ENCODE measurements at regions not wholly inside any gene's neighbourhood (a gene's known extent, or its start where the extent isn't known, plus 50 kb on each side); places are given as distances from the start of the nearest gene placed in this dataset.

DNA sequence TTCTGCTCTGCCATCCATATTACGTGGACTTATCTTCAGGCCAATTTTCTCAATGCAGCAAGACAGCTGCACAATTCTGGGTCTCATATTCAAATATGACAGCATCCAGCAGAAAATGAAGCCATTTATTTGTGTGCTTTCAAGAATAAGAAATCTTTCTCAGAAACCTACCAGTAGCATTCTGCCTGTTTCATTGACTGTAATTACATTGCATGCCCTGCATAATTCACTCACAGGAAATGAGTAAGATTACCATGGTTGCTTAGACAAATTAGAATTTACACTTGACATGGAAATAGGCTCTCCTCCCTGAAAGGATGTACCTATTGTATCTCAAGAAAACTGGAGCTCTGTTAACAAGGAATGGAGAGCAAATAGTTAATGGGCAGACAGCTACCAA lies 346.6 kb upstream of the DCBLD2 start:
- no peak for DNase-seq (ENCODE audit: low read depth in 1 of 2, low spot score in 2 of 2)
- peaks cover 7% of the 10 kb centered on the region; the same call in 1 of the 2 replicates for H3K4me1 ChIP-seq (replicated peaks)

DNA sequence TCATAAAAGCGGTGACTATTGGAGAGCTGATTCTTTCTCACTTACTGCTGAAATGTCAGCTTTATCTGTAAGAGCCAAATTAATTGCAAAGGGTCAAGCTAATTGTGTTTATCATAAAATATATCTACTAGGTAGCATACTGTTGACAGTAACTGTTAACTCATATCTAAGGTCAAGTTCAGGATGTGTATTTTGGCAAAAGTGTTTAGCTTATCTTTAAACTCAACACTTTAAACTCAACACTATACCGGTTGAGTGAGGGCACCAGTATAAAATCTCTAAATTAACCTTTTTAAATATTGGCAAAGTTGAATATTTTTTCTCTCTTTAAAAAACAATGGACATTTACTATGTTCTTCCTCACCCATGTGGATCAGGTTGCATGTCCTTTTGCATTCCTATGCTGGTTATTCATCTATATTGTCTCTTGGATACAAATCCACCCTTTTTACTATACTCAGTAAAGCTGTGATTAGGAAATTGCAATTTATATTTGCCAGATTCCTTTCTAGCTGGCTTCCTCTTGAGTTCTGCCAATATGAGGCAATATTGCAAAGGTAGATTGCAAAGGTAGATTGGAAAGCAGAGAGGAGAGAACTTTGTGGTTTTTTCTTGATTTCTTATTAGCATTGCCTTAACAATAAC lies 344.6 kb upstream of the DCBLD2 start:
- Histone ChIP-seq H3K27me3 (replicated peaks) (no peaks in the 10 kb centered on the region), H3K9me3 (replicated peaks) (no peaks in the 10 kb centered on the region), H3K4me3 (no peak overlapping the region), H3K4me1 (replicated peaks) (peaks cover 7% of the 10 kb centered on the region; the same call in 1 of the 2 replicates), H3K27ac (no peak overlapping the region), H3K36me3 (no peaks in the 10 kb centered on the region)
- no peak for DNase-seq (ENCODE audit: low read depth in 1 of 2, low spot score in 2 of 2)

More for the DNA sequence above, 346.6 kb upstream of the DCBLD2 start:
- Histone ChIP-seq H3K27me3 (replicated peaks) (no peaks in the 10 kb centered on the region), H3K4me3 (no peak overlapping the region), H3K9me3 (replicated peaks) (no peaks in the 10 kb centered on the region), H3K27ac (no peak overlapping the region), H3K36me3 (no peaks in the 10 kb centered on the region)

DNA sequence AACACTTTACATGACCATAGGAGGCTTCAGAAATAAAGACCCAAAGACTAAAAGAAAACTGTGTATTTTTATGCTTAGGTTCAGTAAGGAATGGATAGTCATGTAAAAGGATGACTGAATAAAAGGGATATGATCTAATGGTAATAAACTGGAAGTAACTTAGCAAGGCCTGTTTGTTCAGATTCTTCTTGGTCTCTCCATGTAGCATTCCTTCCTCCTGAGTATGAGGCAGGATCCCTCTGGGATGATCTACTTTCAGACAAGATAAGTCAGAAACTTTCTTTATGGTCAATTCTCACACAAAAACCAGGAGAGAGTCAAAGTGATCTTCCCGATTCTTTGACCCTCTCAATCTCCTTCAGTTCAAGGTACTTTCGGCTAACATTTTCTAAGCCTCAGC lies 340.8 kb upstream of the DCBLD2 start:
- H3K27ac ChIP-seq: no peak overlapping the region
- H3K36me3 ChIP-seq: no peaks in the 10 kb centered on the region
- peaks cover 7% of the 10 kb centered on the region; the same call in 1 of the 2 replicates for H3K4me1 ChIP-seq (replicated peaks)
- no peak for DNase-seq (ENCODE audit: low read depth in 1 of 2, low spot score in 2 of 2)
- H3K9me3 ChIP-seq (replicated peaks): no peaks in the 10 kb centered on the region
- H3K27me3 ChIP-seq (replicated peaks): no peaks in the 10 kb centered on the region
- H3K4me3 ChIP-seq: no peak overlapping the region

DNA sequence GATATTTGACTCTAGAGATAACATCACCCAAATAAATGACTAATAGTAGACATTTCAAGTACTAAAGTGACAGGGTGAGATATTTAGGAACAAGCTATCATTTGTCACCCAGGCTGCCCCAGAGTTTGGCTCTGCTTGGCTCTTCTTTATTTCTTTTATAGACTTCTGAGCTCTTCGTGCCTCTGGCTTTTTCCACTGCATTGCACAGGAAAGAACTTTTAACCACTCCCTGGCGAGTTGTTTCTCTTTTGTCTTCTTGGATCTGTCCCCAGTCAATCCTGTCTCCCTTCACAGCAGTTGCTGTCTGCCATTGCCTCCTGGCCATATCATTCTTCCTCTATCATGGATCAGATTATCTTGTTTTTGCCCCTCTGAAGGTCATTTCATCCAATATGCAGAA lies 339.2 kb upstream of the DCBLD2 start:
- Histone ChIP-seq H3K9me3 (replicated peaks) (no peaks in the 10 kb centered on the region), H3K36me3 (no peaks in the 10 kb centered on the region), H3K27ac (no peak overlapping the region), H3K4me3 (no peak overlapping the region), H3K27me3 (replicated peaks) (no peaks in the 10 kb centered on the region), H3K4me1 (replicated peaks) (no peaks in the 10 kb centered on the region)
- DNase-seq (ENCODE audit: low read depth in 1 of 2, low spot score in 2 of 2): no peak

DNA sequence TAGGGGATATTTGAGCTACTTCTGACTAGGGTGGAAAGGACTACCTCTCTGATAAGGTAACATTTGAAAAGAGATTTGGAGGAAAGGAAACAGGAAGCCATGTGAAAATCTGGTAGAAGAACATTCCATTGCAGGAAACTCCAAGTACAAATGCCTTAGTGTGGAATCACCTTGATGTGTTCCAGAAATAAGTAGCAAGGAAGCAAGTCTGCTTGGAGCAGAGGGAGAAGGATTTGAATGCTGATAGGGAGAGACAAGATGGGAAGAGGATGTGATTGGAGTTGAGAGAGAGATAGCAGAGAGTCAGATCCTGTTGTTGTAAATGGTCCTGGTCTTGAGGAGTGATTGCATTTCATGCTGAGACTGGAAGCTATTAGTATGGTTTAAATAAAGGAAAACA lies 335.1 kb upstream of the DCBLD2 start:
- no peaks in the 10 kb centered on the region for H3K27me3 ChIP-seq (replicated peaks)
- no peaks in the 10 kb centered on the region for H3K9me3 ChIP-seq (replicated peaks)
- H3K4me1 ChIP-seq (replicated peaks): no peaks in the 10 kb centered on the region
- H3K4me3 ChIP-seq: no peak overlapping the region
- no peak overlapping the region for H3K27ac ChIP-seq
- no peaks in the 10 kb centered on the region for H3K36me3 ChIP-seq
- DNase-seq (ENCODE audit: low read depth in 1 of 2, low spot score in 2 of 2): no peak

DNA sequence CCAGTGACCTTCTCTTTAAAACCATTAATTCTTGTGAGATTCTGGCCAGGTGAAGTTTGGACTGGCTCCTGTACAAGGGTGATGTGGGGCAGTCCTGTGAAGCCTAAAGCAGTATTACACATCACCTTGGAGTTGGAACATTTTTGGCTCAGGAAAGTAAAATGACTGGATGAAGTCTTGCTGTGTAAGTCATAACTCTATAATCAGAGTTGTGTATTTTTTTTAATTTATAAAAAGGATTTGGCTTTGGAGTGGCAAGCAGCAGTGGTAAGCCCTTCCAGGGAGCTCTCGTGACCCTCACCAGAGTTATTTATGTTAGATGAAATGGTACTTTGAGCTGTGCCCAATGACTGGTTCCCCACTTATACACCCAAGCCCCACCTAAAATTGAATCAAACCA lies 331.2 kb upstream of the DCBLD2 start:
- H3K9me3 ChIP-seq (replicated peaks): no peaks in the 10 kb centered on the region
- H3K4me1 ChIP-seq (replicated peaks): peaks cover 6% of the 10 kb centered on the region
- no peaks in the 10 kb centered on the region for H3K27me3 ChIP-seq (replicated peaks)
- H3K36me3 ChIP-seq: no peaks in the 10 kb centered on the region
- no peak overlapping the region for H3K27ac ChIP-seq
- DNase-seq (ENCODE audit: low read depth in 1 of 2, low spot score in 2 of 2): no peak
- H3K4me3 ChIP-seq: no peak overlapping the region

DNA sequence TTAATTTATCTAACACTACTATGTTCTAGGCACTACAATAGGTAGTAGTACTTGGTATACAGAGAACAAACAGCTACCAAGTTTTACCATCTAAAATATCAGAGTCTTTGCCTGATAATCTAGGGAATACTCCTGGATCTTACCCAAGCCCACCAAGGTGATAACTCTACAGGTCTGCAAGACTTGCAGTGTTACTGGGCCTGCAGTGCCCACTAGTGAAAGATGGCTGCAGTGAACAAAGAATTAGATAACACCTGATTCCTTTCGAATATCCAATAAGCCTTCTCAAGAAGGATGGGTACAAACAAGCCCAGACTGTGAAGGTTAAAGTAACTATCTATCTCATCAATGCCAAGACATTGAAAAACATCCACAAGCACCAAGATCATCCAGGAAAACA lies 317.0 kb upstream of the DCBLD2 start:
- Histone ChIP-seq H3K27ac (no peak overlapping the region), H3K27me3 (replicated peaks) (no peaks in the 10 kb centered on the region)

DNA sequence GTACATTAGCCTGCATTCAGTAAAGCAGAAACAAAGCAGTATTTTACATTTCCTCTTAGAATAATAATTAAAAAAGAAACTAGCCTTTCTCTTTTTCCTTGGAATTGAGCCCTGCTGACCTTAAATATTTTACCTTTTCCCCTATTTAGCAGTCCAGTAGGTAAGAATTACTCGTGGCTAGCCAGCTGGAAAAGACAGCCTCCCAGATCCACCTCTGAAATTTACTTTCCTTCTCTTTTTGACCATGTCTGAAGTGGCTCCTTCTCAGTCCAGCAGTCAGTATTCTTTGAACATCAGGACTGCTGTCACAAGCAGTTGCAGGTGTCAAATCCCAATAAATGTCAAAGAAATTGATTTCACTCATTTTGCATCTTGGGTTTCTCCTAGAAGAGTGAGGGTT lies 311.5 kb upstream of the DCBLD2 start:
- H3K4me3 ChIP-seq: no peak overlapping the region
- H3K27ac ChIP-seq: no peak overlapping the region
- H3K4me1 ChIP-seq (replicated peaks): no peaks in the 10 kb centered on the region
- no peaks in the 10 kb centered on the region for H3K36me3 ChIP-seq
- no peaks in the 10 kb centered on the region for H3K9me3 ChIP-seq (replicated peaks)
- DNase-seq (ENCODE audit: low read depth in 1 of 2, low spot score in 2 of 2): no peak
- no peaks in the 10 kb centered on the region for H3K27me3 ChIP-seq (replicated peaks)

More for the DNA sequence above, 317.0 kb upstream of the DCBLD2 start:
- no peak for DNase-seq (ENCODE audit: low read depth in 1 of 2, low spot score in 2 of 2)
- Histone ChIP-seq H3K9me3 (replicated peaks) (no peaks in the 10 kb centered on the region), H3K4me3 (no peak overlapping the region), H3K4me1 (replicated peaks) (no peaks in the 10 kb centered on the region), H3K36me3 (no peaks in the 10 kb centered on the region)

DNA sequence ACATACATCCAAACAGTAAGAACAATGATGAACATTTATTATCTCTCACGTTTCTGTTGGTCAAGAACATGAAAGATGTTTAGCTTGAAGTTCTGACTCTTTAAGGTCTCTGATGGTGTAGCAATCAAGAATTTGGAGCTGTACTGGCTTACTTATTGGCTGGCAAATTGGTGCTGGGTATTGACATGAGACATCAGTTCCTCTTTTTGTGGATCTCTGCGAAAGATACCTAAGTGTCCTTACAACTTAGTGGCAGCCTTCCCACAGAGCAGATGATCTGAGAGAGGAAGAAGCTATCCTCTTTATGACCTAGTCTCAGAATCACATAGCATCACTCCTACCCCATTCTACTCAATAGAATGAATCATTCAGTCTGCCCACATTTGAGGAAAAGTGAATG lies 309.8 kb upstream of the DCBLD2 start:
- Histone ChIP-seq H3K4me3 (no peak overlapping the region), H3K4me1 (replicated peaks) (no peaks in the 10 kb centered on the region), H3K36me3 (no peaks in the 10 kb centered on the region), H3K27ac (no peak overlapping the region), H3K9me3 (replicated peaks) (no peaks in the 10 kb centered on the region), H3K27me3 (replicated peaks) (no peaks in the 10 kb centered on the region)
- no peak for DNase-seq (ENCODE audit: low read depth in 1 of 2, low spot score in 2 of 2)

DNA sequence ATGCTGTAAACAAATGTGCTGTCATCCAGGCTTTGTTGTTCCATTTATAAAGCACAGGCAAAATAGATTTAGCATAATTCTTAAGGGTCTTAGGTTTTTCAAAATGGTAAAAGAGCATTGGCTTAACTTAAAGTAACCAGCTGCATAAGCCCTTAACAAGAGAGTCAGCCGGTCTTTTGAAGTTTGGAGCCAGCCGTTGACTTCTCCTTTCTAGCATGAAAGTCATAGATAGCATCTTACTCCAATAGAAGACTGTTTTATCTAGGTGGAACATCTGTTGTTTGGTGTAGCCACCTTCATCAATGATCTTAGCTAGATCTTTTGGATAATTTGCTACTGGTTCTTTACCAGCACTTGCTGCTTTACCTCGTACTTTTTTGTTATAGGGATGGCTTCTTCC lies 297.5 kb upstream of the DCBLD2 start:
- H3K4me3 ChIP-seq: no peak overlapping the region
- no peak for DNase-seq (ENCODE audit: low read depth in 1 of 2, low spot score in 2 of 2)
- H3K4me1 ChIP-seq (replicated peaks): no peaks in the 10 kb centered on the region
- H3K27ac ChIP-seq: no peak overlapping the region
- no peaks in the 10 kb centered on the region for H3K9me3 ChIP-seq (replicated peaks)
- no peaks in the 10 kb centered on the region for H3K27me3 ChIP-seq (replicated peaks)
- H3K36me3 ChIP-seq: no peaks in the 10 kb centered on the region

DNA sequence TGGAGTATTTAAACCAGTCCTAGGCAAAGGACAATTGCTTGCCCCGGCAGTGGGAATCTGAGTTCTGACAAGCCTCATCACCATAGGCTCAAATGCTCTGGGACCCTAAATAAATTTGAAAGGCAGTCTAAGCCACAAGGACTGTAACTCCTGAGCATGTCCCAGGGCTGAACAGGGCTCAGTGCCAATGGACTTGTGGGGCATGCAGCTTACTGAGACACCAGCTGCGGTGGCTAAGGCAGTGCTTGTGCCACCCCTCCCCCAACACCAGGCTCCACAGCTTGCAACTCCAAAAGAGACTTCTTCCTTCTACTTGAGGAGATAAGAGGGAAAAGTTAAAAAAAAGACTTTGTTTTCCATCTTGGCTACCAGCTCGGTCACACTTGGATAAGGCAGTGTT lies 289.7 kb upstream of the DCBLD2 start:
- H3K36me3 ChIP-seq: no peaks in the 10 kb centered on the region
- no peak for DNase-seq (ENCODE audit: low read depth in 1 of 2, low spot score in 2 of 2)
- H3K4me3 ChIP-seq: no peak overlapping the region
- no peak overlapping the region for H3K27ac ChIP-seq
- no peaks in the 10 kb centered on the region for H3K4me1 ChIP-seq (replicated peaks)
- no peaks in the 10 kb centered on the region for H3K27me3 ChIP-seq (replicated peaks)
- H3K9me3 ChIP-seq (replicated peaks): no peaks in the 10 kb centered on the region

DNA sequence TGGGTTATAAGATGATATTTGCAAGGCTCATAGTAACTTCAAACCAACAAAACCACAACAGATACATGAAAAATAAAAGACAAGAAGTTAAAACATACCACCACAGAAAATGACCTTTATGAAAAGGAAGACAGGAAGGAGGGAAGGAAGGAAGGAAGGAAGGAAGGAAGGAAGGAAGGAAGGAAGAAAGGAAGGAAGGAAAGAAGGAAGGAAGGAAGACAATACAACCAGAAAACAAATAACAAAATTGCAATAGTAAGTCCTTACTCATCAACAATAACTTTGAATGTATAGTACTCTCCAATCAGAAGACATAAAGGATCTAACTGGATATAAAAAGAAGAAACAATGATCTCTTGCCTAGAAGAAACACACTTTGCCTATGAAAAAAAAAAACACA lies 287.4 kb upstream of the DCBLD2 start:
- Histone ChIP-seq H3K9me3 (replicated peaks) (no peaks in the 10 kb centered on the region), H3K4me1 (replicated peaks) (no peaks in the 10 kb centered on the region), H3K27me3 (replicated peaks) (no peaks in the 10 kb centered on the region), H3K4me3 (no peak overlapping the region), H3K27ac (no peak overlapping the region), H3K36me3 (no peaks in the 10 kb centered on the region)
- no peak for DNase-seq (ENCODE audit: low read depth in 1 of 2, low spot score in 2 of 2)

DNA sequence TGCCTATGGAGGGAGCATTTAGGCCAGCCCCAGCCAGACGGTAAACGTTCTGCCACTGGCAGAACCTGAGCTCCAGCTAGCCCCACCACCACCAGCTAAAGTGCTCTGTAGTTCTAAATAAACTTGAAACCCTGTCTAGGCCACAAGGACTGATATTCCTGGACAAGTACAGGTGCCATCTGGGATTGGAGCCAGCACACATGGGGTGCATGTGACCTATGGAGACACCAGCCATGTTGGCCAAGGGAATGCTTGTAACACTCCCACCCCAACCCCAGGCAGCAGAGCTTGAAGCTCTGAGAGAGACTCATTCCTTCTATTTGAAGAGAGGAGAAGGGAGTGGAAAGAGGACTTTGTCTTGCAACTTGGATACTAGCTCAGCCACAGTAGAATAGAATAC lies 284.5 kb upstream of the DCBLD2 start:
- H3K4me3 ChIP-seq: no peak overlapping the region
- H3K9me3 ChIP-seq (replicated peaks): no peaks in the 10 kb centered on the region
- no peak overlapping the region for H3K27ac ChIP-seq
- H3K4me1 ChIP-seq (replicated peaks): no peaks in the 10 kb centered on the region
- no peaks in the 10 kb centered on the region for H3K27me3 ChIP-seq (replicated peaks)
- no peak for DNase-seq (ENCODE audit: low read depth in 1 of 2, low spot score in 2 of 2)
- no peaks in the 10 kb centered on the region for H3K36me3 ChIP-seq

DNA sequence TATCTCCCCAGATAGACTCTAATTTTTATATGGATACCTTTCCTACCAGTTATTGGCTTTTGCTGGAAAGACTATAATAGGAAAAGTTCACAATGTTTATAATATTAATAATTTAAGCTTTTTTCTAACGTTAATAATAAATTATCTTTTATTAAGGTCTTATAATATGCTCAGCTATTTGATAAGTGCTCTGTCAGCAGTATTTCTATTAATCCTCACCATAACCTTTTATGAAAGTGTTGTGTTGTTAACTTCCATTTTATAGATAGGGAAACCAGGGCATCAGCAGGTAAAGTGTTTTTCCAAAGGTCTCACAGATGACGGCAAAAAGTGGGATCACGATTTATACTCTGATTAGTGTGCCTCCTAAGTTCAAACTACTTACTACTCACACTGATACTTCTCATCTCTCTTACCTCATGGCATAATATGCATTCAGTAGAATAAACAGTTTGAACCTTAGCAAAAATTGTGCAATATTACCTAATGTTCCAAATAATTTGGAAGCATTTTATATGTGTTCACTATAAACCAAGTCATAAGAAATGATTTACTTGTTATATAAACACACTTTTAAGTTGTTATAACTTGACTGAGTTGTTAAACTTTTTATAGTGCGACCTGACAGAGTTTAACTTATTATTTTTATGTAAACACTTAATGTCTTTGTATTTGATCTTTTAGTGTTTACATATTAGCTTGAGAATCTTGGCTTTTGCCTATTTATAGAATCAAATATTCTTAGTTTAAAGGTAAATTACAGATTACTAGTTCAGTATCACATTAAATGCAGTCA lies 274.9 kb upstream of the DCBLD2 start:
- Histone ChIP-seq H3K27ac (no peak overlapping the region), H3K27me3 (replicated peaks) (no peaks in the 10 kb centered on the region), H3K4me1 (replicated peaks) (no peaks in the 10 kb centered on the region), H3K36me3 (no peaks in the 10 kb centered on the region), H3K4me3 (no peak overlapping the region), H3K9me3 (replicated peaks) (no peaks in the 10 kb centered on the region)
- no peak for DNase-seq (ENCODE audit: low read depth in 1 of 2, low spot score in 2 of 2)

Data from SJSA1 (cell line).